ENCODE measurements at regions not wholly inside any gene's neighbourhood (a gene's known extent, or its start where the extent isn't known, plus 50 kb on each side); places are given as distances from the start of the nearest gene placed in this dataset.
"Not testable (repeated sequence)": the region's sequence is repeated elsewhere in the genome, so short reads cannot be mapped to it uniquely, and the experiment has no call there.

DNA sequence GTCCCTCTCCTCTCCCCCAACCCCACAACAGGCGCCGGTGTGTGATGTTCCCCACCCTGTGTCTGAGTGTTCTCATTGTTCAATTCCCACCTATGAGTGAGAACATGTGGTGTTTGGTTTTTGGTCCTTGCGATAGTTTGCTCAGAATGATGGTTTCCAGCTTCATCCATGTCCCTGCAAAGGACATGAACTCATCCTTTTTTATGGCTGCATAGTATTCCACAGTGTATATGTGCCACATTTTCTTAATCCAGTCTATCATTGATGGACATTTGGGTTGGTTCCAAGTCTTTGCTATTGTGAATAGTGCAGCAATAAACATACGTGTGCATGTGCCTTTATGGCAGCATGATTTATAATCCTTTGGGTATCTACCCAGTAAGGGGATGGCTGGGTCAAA lies 90.5 kb upstream of the CTBP2 start:
- 100% methylated on average over 1 of the region's 4 CpGs for WGBS (ENCODE audit: insufficient coverage)
- CTCF ChIA-PET; POLR2A ChIA-PET; H3K36me3 ChIP-seq (ENCODE audit: control insufficient read depth in 4 of 4, insufficient read depth in 4 of 4, low read length in 3 of 4); H3K4me3 ChIP-seq (ENCODE audit: control insufficient read depth in 1 of 7, extremely low read depth in 1 of 7, insufficient read depth in 4 of 7, low read depth in 2 of 7, low read length in 6 of 7); H3K27ac ChIP-seq (ENCODE audit: insufficient read depth in 1 of 2, low read depth in 1 of 2, low read length in 2 of 2, poor library complexity in 1 of 2, severe bottlenecking in 2 of 2); H3K4me1 ChIP-seq (ENCODE audit: control extremely low read depth in 1 of 4, control insufficient read depth in 4 of 4, insufficient read depth in 4 of 4, low read length in 3 of 4); H3K9me3 ChIP-seq (ENCODE audit: control extremely low read depth in 1 of 5, control insufficient read depth in 4 of 5, insufficient read depth in 2 of 5, low read depth in 1 of 5, low read length in 4 of 5); DNase-seq: not testable (repeated sequence)
- H3K27me3 ChIP-seq (replicated peaks in 2 of 5; ENCODE audit: control insufficient read depth in 4 of 5, insufficient read depth in 5 of 5, low read length in 4 of 5): peaks cover 0 to 21% (median 3%) of the 10 kb centered on the region in 5 experiments

DNA sequence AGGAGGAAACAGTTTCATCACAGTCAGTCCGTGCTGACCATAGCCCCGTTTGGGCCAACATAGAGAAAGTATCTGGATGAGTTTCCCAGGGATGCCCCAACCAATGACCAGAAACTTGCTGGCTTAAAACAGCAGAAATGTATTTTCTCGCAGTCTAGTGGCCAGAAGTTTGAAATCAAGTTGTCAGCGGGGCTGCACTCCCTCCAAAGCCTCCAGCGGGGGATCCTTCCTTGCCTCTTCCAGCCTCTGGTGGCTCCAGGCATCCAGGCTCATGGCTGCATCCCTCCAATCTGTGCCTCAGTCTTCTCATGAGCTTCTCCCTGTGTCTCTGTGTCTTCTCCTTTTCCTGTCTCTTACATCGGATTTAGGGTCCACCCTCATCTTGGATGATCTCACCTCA lies 89.6 kb upstream of the CTBP2 start:
- DNase-seq: no peak
- no peak overlapping the region for H3K27ac ChIP-seq (ENCODE audit: insufficient read depth in 1 of 2, low read depth in 1 of 2, low read length in 2 of 2, poor library complexity in 1 of 2, severe bottlenecking in 2 of 2)
- no peaks in the 10 kb centered on the region for H3K36me3 ChIP-seq (ENCODE audit: control insufficient read depth in 4 of 4, insufficient read depth in 4 of 4, low read length in 3 of 4)
- peaks cover 0 to 25% (median 3%) of the 10 kb centered on the region in 5 experiments for H3K27me3 ChIP-seq (replicated peaks in 2 of 5; ENCODE audit: control insufficient read depth in 4 of 5, insufficient read depth in 5 of 5, low read length in 4 of 5)
- POLR2A ChIA-PET: no interaction called here
- CTCF ChIA-PET: no interaction called here
- peaks cover 0 to 5% (median 0%) of the 10 kb centered on the region in 5 experiments for H3K9me3 ChIP-seq (ENCODE audit: control extremely low read depth in 1 of 5, control insufficient read depth in 4 of 5, insufficient read depth in 2 of 5, low read depth in 1 of 5, low read length in 4 of 5)
- no peak overlapping the region for H3K4me3 ChIP-seq (ENCODE audit: control insufficient read depth in 1 of 7, extremely low read depth in 1 of 7, insufficient read depth in 4 of 7, low read depth in 2 of 7, low read length in 6 of 7)
- no peaks in the 10 kb centered on the region for H3K4me1 ChIP-seq (ENCODE audit: control extremely low read depth in 1 of 4, control insufficient read depth in 4 of 4, insufficient read depth in 4 of 4, low read length in 3 of 4)
- WGBS (ENCODE audit: insufficient coverage): 75% methylated on average over 6 of the region's 6 CpGs

DNA sequence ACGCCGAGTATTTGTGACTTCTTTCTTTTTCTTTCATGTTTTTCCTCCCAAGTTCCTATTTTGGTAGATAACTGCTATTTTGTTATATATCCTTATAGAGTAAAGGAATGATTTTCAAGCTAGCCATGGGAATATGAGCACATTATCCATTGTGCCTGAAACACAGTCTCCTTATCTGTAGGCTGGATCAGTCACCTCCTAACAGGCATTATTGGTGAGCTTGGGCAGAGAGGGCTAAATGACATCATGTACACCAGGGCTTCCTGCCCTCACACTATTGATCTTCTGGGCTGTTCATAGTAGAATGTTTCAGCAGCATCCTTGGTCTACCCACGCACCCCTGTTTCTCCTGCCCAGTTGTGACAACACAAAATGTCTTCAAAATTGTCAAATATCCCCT lies 88.1 kb upstream of the CTBP2 start:
- no peaks in the 10 kb centered on the region for H3K36me3 ChIP-seq (ENCODE audit: control insufficient read depth in 4 of 4, insufficient read depth in 4 of 4, low read length in 3 of 4)
- no peaks in the 10 kb centered on the region for H3K4me1 ChIP-seq (ENCODE audit: control extremely low read depth in 1 of 4, control insufficient read depth in 4 of 4, insufficient read depth in 4 of 4, low read length in 3 of 4)
- H3K27me3 ChIP-seq (replicated peaks in 2 of 5; ENCODE audit: control insufficient read depth in 4 of 5, insufficient read depth in 5 of 5, low read length in 4 of 5): peaks cover 0 to 25% (median 3%) of the 10 kb centered on the region in 5 experiments
- no peak overlapping the region for H3K27ac ChIP-seq (ENCODE audit: insufficient read depth in 1 of 2, low read depth in 1 of 2, low read length in 2 of 2, poor library complexity in 1 of 2, severe bottlenecking in 2 of 2)
- POLR2A ChIA-PET: no interaction called here
- CTCF ChIA-PET: interaction anchor here (1.1 kb wide), 1 partner anchor 205 kb away, joined by 3 read pairs; no protein-coding TSS in a partner anchor
- no peak overlapping the region for H3K4me3 ChIP-seq (ENCODE audit: control insufficient read depth in 1 of 7, extremely low read depth in 1 of 7, insufficient read depth in 4 of 7, low read depth in 2 of 7, low read length in 6 of 7)
- H3K9me3 ChIP-seq (ENCODE audit: control extremely low read depth in 1 of 5, control insufficient read depth in 4 of 5, insufficient read depth in 2 of 5, low read depth in 1 of 5, low read length in 4 of 5): peaks cover 0 to 4% (median 0%) of the 10 kb centered on the region in 5 experiments
- DNase-seq: no peak
- WGBS (ENCODE audit: insufficient coverage): 71% methylated on average over 1 of the region's 3 CpGs

DNA sequence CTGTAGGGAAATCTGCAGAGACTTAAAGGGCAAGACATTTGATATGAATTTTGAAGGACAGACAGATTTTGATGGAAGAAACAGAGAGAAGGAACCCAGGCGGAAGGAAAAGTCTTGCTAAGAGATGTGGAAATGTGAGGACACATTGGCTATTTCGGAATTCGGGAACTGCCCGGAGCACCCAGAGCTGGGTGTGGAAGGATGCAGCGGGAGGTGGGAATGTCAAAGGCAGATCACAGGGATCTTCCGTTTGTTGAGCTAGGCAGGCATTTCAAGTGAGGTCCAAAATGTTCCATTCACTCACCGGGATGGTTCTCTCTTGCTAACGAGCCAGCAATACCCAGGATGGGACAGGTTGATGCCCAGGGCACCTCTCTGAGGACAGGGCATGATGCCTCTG lies 87.2 kb upstream of the CTBP2 start:
- ChIA-PET CTCF (no interaction called here), POLR2A (no interaction called here)
- Histone ChIP-seq H3K4me1 (ENCODE audit: control extremely low read depth in 1 of 4, control insufficient read depth in 4 of 4, insufficient read depth in 4 of 4, low read length in 3 of 4) (no peaks in the 10 kb centered on the region), H3K36me3 (ENCODE audit: control insufficient read depth in 4 of 4, insufficient read depth in 4 of 4, low read length in 3 of 4) (no peaks in the 10 kb centered on the region), H3K4me3 (ENCODE audit: control insufficient read depth in 1 of 7, extremely low read depth in 1 of 7, insufficient read depth in 4 of 7, low read depth in 2 of 7, low read length in 6 of 7) (no peak overlapping the region), H3K27me3 (replicated peaks in 2 of 5; ENCODE audit: control insufficient read depth in 4 of 5, insufficient read depth in 5 of 5, low read length in 4 of 5) (peaks cover 0 to 25% (median 3%) of the 10 kb centered on the region in 5 experiments), H3K9me3 (ENCODE audit: control extremely low read depth in 1 of 5, control insufficient read depth in 4 of 5, insufficient read depth in 2 of 5, low read depth in 1 of 5, low read length in 4 of 5) (no peaks in the 10 kb centered on the region), H3K27ac (ENCODE audit: insufficient read depth in 1 of 2, low read depth in 1 of 2, low read length in 2 of 2, poor library complexity in 1 of 2, severe bottlenecking in 2 of 2) (no peak overlapping the region)
- WGBS (ENCODE audit: insufficient coverage): 93% methylated on average over 7 of the region's 8 CpGs
- DNase-seq: no peak

DNA sequence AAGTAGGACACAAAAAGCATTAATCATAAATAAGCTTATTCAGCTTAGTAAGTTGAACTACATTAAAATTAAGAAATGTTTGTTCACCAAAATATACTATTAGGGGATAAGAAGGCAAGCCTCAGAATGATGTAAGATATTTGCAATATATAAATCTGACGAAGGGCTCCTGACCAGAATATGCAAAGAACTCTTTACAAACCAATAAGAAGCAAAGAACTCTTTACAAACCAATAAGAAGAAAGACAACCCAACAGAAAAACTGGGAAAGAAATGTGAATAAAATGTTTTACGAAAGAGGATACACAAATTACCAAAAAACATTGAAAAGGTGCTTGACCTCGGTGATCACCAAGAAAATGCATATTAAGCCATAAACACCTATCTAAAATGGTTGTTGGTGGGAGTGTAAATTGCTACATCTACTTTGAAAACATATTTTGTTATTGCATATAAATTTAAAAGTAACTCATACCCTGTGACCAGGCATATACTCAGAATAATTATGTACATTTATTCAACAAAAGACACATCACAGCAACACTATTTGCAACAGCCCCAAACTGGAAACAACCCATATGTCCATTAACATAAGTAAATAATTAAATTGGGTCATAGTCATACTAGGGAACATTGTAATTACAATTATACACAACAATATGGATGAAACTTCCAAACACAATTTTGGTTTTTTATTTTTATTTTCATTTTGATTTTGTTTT lies 83.3 kb upstream of the CTBP2 start:
- no CpG with 5 or more reads among the region's 3 CpGs for WGBS (ENCODE audit: insufficient coverage)
- Histone ChIP-seq H3K36me3 (ENCODE audit: control insufficient read depth in 4 of 4, insufficient read depth in 4 of 4, low read length in 3 of 4) (no peaks in the 10 kb centered on the region), H3K27ac (ENCODE audit: insufficient read depth in 1 of 2, low read depth in 1 of 2, low read length in 2 of 2, poor library complexity in 1 of 2, severe bottlenecking in 2 of 2) (no peak overlapping the region), H3K27me3 (replicated peaks in 2 of 5; ENCODE audit: control insufficient read depth in 4 of 5, insufficient read depth in 5 of 5, low read length in 4 of 5) (peaks cover 0 to 20% (median 3%) of the 10 kb centered on the region in 5 experiments), H3K4me3 (ENCODE audit: control insufficient read depth in 1 of 7, extremely low read depth in 1 of 7, insufficient read depth in 4 of 7, low read depth in 2 of 7, low read length in 6 of 7) (no peak overlapping the region), H3K9me3 (ENCODE audit: control extremely low read depth in 1 of 5, control insufficient read depth in 4 of 5, insufficient read depth in 2 of 5, low read depth in 1 of 5, low read length in 4 of 5) (peaks cover 0 to 5% (median 0%) of the 10 kb centered on the region in 5 experiments), H3K4me1 (ENCODE audit: control extremely low read depth in 1 of 4, control insufficient read depth in 4 of 4, insufficient read depth in 4 of 4, low read length in 3 of 4) (no peaks in the 10 kb centered on the region)
- POLR2A ChIA-PET: no interaction called here
- CTCF ChIA-PET: no interaction called here
- no peak for DNase-seq

DNA sequence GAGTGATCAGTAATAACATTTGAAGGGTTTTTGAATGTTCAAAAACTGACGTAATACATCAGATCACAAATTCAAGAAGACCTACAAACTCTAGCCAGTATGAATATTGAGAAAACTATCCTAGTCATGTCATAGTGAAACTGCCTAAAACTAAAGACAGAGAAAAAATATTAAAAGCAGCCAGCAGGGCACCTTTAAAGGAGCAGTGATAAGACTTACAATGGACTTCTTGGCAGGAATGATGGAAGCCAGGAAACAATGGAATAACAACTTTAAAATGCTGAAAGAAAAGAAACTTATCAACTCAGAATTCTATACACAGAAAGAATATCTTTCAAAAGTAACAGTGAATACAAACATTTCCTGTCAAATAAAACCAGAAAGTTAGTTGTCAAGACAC lies 78.3 kb upstream of the CTBP2 start:
- no CpG with 5 or more reads among the region's 1 CpG for WGBS (ENCODE audit: insufficient coverage)
- Histone ChIP-seq H3K27me3 (replicated peaks in 2 of 5; ENCODE audit: control insufficient read depth in 4 of 5, insufficient read depth in 5 of 5, low read length in 4 of 5) (peaks cover 0 to 3% (median 0%) of the 10 kb centered on the region in 5 experiments), H3K9me3 (ENCODE audit: control extremely low read depth in 1 of 5, control insufficient read depth in 4 of 5, insufficient read depth in 2 of 5, low read depth in 1 of 5, low read length in 4 of 5) (peaks cover 0 to 10% (median 3%) of the 10 kb centered on the region in 5 experiments), H3K4me1 (ENCODE audit: control extremely low read depth in 1 of 4, control insufficient read depth in 4 of 4, insufficient read depth in 4 of 4, low read length in 3 of 4) (no peaks in the 10 kb centered on the region), H3K4me3 (ENCODE audit: control insufficient read depth in 1 of 7, extremely low read depth in 1 of 7, insufficient read depth in 4 of 7, low read depth in 2 of 7, low read length in 6 of 7) (no peak overlapping the region), H3K36me3 (ENCODE audit: control insufficient read depth in 4 of 4, insufficient read depth in 4 of 4, low read length in 3 of 4) (no peaks in the 10 kb centered on the region), H3K27ac (ENCODE audit: insufficient read depth in 1 of 2, low read depth in 1 of 2, low read length in 2 of 2, poor library complexity in 1 of 2, severe bottlenecking in 2 of 2) (no peak overlapping the region)
- POLR2A ChIA-PET: no interaction called here
- peak in 1 of 3 donors; percentile 6 for DNase-seq
- CTCF ChIA-PET: no interaction called here

DNA sequence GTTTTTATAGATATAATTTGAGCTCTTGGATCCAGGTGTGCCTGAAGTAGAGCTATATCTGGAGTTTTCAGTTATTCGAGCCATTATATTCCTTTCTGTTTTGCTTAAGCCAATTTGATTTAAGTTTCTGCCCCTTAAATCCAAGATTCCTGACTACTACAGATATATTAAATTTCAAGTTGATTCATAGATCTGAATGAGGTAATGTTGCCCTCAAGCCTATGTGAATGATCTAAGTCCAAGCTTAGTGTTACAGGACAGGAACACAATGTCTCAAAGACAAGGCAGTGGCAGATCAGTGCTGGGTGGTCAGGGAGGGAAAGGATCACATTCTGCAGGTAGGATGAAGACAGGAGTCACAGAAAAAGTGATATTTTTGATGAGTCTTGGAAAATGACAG lies 75.7 kb upstream of the CTBP2 start:
- WGBS (ENCODE audit: insufficient coverage): no CpG with 5 or more reads among the region's 1 CpG
- ChIA-PET POLR2A (no interaction called here), CTCF (interaction anchor here (1.2 kb wide), 1 partner anchor 155 kb away, joined by 3 read pairs; no protein-coding TSS in a partner anchor)
- no peak for DNase-seq
- H3K27ac ChIP-seq (ENCODE audit: insufficient read depth in 1 of 2, low read depth in 1 of 2, low read length in 2 of 2, poor library complexity in 1 of 2, severe bottlenecking in 2 of 2): no peak overlapping the region
- no peaks in the 10 kb centered on the region for H3K36me3 ChIP-seq (ENCODE audit: control insufficient read depth in 4 of 4, insufficient read depth in 4 of 4, low read length in 3 of 4)
- H3K27me3 ChIP-seq (replicated peaks in 2 of 5; ENCODE audit: control insufficient read depth in 4 of 5, insufficient read depth in 5 of 5, low read length in 4 of 5): peaks cover 0 to 3% (median 0%) of the 10 kb centered on the region in 5 experiments
- peaks cover 0 to 10% (median 3%) of the 10 kb centered on the region in 5 experiments for H3K9me3 ChIP-seq (ENCODE audit: control extremely low read depth in 1 of 5, control insufficient read depth in 4 of 5, insufficient read depth in 2 of 5, low read depth in 1 of 5, low read length in 4 of 5)
- H3K4me1 ChIP-seq (ENCODE audit: control extremely low read depth in 1 of 4, control insufficient read depth in 4 of 4, insufficient read depth in 4 of 4, low read length in 3 of 4): no peaks in the 10 kb centered on the region
- H3K4me3 ChIP-seq (ENCODE audit: control insufficient read depth in 1 of 7, extremely low read depth in 1 of 7, insufficient read depth in 4 of 7, low read depth in 2 of 7, low read length in 6 of 7): no peak overlapping the region

Data from common myeloid progenitor, CD34-positive (primary cell).